ENCODE measurements at regions not wholly inside any gene's neighbourhood (a gene's known extent, or its start where the extent isn't known, plus 50 kb on each side); places are given as distances from the start of the nearest gene placed in this dataset.

DNA sequence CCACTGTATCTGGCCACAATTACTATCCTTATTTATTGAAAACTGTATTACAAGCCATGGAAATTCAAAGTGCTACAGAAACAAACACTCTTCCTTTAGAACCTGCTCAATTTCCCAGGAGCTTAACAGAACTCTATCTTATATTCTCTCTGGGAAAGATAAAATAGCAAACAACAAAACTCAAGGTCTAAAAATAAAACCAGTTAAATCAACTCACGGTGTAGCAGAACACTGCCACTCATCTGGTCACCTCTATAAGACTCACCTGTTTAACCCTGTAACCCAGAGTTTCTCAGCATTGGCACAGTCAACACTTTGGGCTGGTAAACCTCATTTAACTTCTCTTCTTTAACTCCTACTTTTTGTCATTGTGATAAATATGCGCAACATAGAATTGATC, 348.9 kb downstream of the DCHS2 start:
- TF ChIP-seq, protein P1, sequence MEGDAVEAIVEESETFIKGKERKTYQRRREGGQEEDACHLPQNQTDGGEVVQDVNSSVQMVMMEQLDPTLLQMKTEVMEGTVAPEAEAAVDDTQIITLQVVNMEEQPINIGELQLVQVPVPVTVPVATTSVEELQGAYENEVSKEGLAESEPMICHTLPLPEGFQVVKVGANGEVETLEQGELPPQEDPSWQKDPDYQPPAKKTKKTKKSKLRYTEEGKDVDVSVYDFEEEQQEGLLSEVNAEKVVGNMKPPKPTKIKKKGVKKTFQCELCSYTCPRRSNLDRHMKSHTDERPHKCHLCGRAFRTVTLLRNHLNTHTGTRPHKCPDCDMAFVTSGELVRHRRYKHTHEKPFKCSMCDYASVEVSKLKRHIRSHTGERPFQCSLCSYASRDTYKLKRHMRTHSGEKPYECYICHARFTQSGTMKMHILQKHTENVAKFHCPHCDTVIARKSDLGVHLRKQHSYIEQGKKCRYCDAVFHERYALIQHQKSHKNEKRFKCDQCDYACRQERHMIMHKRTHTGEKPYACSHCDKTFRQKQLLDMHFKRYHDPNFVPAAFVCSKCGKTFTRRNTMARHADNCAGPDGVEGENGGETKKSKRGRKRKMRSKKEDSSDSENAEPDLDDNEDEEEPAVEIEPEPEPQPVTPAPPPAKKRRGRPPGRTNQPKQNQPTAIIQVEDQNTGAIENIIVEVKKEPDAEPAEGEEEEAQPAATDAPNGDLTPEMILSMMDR (IDR thresholded peaks at IDR 0.05; ENCODE audit: insufficient read depth, low read depth, low read length), result no peak

DNA sequence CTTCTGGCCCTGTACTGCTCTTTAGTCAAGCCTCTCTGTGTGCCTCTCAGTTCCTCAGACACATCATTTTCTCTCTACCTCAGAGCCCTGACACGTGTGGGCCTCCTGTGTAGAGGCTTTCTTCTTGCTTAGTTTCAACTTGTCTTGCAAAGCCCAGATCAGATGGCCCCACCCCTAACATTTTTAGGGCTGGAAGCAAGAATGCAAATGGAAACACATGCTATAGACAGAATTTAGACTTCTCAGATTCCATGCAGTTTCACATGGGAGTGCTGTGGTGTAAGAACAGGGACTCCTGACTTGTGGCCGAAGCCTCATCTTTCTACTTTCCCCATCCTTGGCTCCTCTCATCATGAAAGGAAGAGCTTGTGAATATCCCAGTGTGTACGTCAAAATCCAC, 350.7 kb downstream of the DCHS2 start:
- no peak overlapping the region for H3K4me3 ChIP-seq (ENCODE audit: low read depth, low read length)
- DNase-seq (ENCODE audit: low read depth), result no peak
- TF ChIP-seq, protein P1 (IDR thresholded peaks at IDR 0.05; ENCODE audit: insufficient read depth, low read depth, low read length), result no peak

More for the DNA sequence above, 348.9 kb downstream of the DCHS2 start:
- no peak overlapping the region for H3K4me3 ChIP-seq (ENCODE audit: low read depth, low read length)
- DNase-seq (ENCODE audit: low read depth), result no peak

DNA sequence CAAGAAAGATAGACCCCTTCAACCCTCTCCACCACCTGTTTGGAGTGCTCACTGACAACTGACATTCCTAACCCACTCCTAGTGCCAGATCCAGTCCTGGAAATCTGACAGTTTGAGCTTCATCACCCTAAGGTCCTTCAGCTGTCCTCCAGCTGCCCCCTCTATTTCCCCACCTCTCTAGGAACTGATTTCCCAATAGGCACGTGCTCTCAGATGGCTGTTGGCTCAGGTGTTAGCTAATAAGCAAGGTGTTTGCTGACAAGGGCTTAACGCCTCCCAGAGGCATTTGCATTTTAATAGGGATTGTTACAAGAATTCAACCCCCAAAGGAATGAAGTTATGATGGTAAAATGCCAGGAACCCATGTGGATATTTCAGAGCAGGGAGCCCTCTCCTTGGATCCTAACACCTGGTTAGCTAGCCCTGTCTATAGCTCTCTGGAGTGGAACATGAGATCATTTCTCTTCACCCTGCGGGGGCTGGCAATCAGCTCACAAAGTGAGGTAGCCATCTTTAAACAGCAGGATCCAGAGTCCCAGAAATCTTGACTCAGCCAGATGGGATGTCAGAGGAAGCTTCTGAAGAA, 348.5 kb upstream of the SFRP2 start:
- no peak overlapping the region for H3K4me3 ChIP-seq (ENCODE audit: low read depth, low read length)
- TF ChIP-seq, protein P1 (IDR thresholded peaks at IDR 0.05; ENCODE audit: insufficient read depth, low read depth, low read length), result no peak
- DNase-seq (ENCODE audit: low read depth), result no peak

DNA sequence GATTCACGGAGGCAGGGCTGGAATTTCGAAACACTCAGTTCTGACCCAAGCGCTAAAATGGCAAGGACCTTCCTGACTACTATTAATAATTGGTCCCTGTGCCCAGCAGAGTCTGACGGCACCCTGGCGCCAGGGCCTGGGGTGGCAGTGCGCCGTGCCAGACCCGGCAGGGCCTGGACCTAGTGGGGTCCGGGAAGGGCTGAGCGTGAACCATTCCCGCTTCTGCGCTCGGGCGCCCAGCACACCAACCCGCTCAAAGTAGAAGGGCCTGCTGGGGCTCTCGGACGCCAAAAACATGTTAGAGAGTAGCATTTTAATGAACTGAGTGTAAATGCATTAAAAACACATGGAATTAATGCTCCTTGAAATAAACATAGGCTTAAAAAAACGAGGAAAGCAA, 346.7 kb upstream of the SFRP2 start:
- H3K4me3 ChIP-seq (ENCODE audit: low read depth, low read length), result no peak overlapping the region
- DNase-seq (ENCODE audit: low read depth), result no peak
- TF ChIP-seq, protein P1 (IDR thresholded peaks at IDR 0.05; ENCODE audit: insufficient read depth, low read depth, low read length), result no peak

DNA sequence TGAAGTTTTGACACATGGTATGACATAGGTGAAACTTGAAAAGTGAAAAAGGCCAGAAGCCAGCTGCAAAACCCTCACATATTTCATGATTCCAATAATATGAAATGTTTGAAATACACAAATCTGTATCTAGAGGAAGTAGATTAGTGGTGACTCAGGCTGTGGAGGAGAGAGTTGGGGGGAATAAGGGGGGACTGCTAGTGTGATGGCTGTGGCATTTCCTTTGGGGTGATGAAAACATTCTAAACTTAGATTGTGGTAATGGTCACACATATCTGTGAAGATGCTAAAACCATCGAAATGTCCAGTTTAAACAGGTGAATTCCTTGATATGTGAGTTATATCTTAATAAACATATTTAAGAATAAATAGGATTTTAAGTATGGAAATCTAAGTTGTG, 343.5 kb upstream of the SFRP2 start:
- no peak overlapping the region for H3K4me3 ChIP-seq (ENCODE audit: low read depth, low read length)
- TF ChIP-seq, protein P1 (IDR thresholded peaks at IDR 0.05; ENCODE audit: insufficient read depth, low read depth, low read length), result no peak
- DNase-seq (ENCODE audit: low read depth), result no peak

DNA sequence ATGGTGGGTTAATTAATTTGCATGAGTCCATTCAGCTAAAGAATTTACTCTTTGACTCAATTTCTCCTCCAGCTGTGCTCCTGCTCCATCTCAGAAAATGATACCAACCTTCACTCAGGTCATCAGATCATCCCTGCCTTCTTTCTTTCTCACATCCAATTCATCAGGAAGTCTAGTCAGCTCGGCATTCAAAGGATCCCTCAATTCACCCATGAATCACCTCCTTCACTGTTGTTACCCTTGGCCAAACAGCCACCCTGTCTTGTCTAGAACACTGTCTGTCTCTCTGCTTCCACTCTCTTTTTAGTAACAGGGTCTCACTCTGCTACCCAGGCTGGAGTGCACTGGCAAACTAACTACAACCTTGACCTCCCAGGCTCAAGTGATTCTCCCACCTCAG, 337.4 kb upstream of the SFRP2 start:
- no peak for DNase-seq (ENCODE audit: low read depth)
- H3K4me3 ChIP-seq (ENCODE audit: low read depth, low read length), result no peak overlapping the region
- TF ChIP-seq, protein P1 (IDR thresholded peaks at IDR 0.05; ENCODE audit: insufficient read depth, low read depth, low read length), result no peak

DNA sequence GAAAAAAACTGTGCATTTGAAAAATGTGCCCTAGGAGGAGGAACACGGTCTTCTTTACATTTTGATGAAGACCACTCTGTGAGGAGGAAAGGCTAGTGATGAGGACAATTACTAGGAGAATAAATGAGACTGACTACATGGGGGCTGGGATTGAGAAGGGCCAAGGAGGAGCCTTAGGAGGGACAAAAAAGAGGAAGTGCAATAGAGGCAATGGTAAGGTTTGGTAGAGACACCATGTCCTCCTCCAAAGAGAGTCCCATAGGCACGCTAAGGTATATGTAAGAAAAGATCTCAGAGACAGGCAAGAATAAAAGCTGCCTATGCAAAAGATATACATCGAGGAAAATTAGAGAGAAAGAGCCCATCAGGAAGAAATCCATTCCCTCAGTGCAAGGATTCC, 336.5 kb upstream of the SFRP2 start:
- H3K4me3 ChIP-seq (ENCODE audit: low read depth, low read length), result no peak overlapping the region
- no peak for DNase-seq (ENCODE audit: low read depth)
- TF ChIP-seq, protein P1 (IDR thresholded peaks at IDR 0.05; ENCODE audit: insufficient read depth, low read depth, low read length), result no peak
